ENCODE measurements at regions not wholly inside any gene's neighbourhood (a gene's known extent, or its start where the extent isn't known, plus 50 kb on each side); places are given as distances from the start of the nearest gene placed in this dataset.
"Not testable (repeated sequence)": the region's sequence is repeated elsewhere in the genome, so short reads cannot be mapped to it uniquely, and the experiment has no call there.

- intact Hi-C loops (cut with DNase I; ENCODE audit: low total_unique reads); H3K27ac ChIP-seq; H3K4me1 ChIP-seq; H3K27me3 ChIP-seq; H3K4me3 ChIP-seq; H3K9me3 ChIP-seq; H3K36me3 ChIP-seq; DNase-seq: not testable (repeated sequence)
These were observed 79.8 kb downstream of the LGALS9B start for GRCh38 chr17:20387549-20387948.

GRCh38 chr17:20381358-20382300 is 85.7 kb downstream of the LGALS9B start:
- H3K4me1 ChIP-seq; H3K27me3 ChIP-seq; intact Hi-C loops (cut with DNase I; ENCODE audit: low total_unique reads); H3K9me3 ChIP-seq; H3K36me3 ChIP-seq; DNase-seq; H3K27ac ChIP-seq; H3K4me3 ChIP-seq: not testable (repeated sequence)
- peak in 2 of 4 experiments; percentile 20 to 23 for TF ChIP-seq CTCF (IDR thresholded peaks at IDR 0.05)

- H3K27me3 ChIP-seq; H3K27ac ChIP-seq; H3K4me3 ChIP-seq; DNase-seq; H3K4me1 ChIP-seq; intact Hi-C loops (cut with DNase I; ENCODE audit: low total_unique reads); H3K9me3 ChIP-seq; H3K36me3 ChIP-seq: not testable (repeated sequence)
These were observed 86.7 kb downstream of the LGALS9B start for GRCh38 chr17:20380625-20381024.

GRCh38 chr17:20379251-20379650 is 88.1 kb downstream of the LGALS9B start:
- H3K27ac ChIP-seq; H3K27me3 ChIP-seq; intact Hi-C loops (cut with DNase I; ENCODE audit: low total_unique reads); H3K36me3 ChIP-seq; H3K9me3 ChIP-seq; H3K4me3 ChIP-seq; DNase-seq; H3K4me1 ChIP-seq: not testable (repeated sequence)

GRCh38 chr17:20376642-20377041 is 90.7 kb downstream of the LGALS9B start:
- H3K4me1 ChIP-seq; H3K27ac ChIP-seq; H3K9me3 ChIP-seq; intact Hi-C loops (cut with DNase I; ENCODE audit: low total_unique reads); H3K36me3 ChIP-seq; H3K4me3 ChIP-seq; H3K27me3 ChIP-seq; DNase-seq: not testable (repeated sequence)

GRCh38 chr17:20375745-20376144 is 91.6 kb downstream of the LGALS9B start:
- H3K4me1 ChIP-seq; H3K9me3 ChIP-seq; H3K27me3 ChIP-seq; intact Hi-C loops (cut with DNase I; ENCODE audit: low total_unique reads); H3K27ac ChIP-seq; H3K36me3 ChIP-seq; H3K4me3 ChIP-seq; DNase-seq: not testable (repeated sequence)

Measured in uterus (tissue), 3 donors.